ENCODE measurements at regions not wholly inside any gene's neighbourhood (a gene's known extent, or its start where the extent isn't known, plus 50 kb on each side); places are given as distances from the start of the nearest gene placed in this dataset.

DNA sequence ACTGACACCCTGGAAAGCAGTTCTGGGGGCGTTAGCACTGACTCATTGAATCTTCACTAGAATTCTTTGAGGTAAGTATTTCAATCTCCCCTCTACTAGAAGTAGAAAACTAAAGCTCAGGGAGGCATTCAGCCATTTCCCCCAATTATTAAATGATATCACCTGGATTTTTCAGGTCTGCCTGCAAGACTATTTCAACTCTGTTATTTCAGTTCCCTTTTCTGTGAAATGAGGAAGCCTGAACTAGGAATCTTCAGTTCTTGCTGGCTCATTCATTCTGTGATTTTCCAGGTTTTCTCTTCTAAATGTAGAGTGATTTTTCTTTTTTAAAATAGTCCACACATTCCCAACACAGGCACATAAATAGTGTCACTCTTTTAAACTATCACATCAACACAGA is 337.0 kb upstream of the NR5A2 start:
- no peaks in the 10 kb centered on the region for H3K27me3 ChIP-seq (ENCODE audit: insufficient read depth, poor library complexity, severe bottlenecking)
- H3K4me3 ChIP-seq (replicated peaks; ENCODE audit: insufficient read depth, low read length) = no peak overlapping the region
- H3K27ac ChIP-seq (replicated peaks) = no peak overlapping the region
- peak; percentile 96 for TF ChIP-seq SPI1 (IDR thresholded peaks at IDR 0.05; ENCODE audit: borderline replicate concordance, low read depth)
- TF ChIP-seq POLR2AphosphoS5 (IDR thresholded peaks at IDR 0.05; ENCODE audit: low read depth) = no peak
- DNase-seq (ENCODE audit: low read depth in 1 of 2, low spot score in 1 of 2) = no peak

DNA sequence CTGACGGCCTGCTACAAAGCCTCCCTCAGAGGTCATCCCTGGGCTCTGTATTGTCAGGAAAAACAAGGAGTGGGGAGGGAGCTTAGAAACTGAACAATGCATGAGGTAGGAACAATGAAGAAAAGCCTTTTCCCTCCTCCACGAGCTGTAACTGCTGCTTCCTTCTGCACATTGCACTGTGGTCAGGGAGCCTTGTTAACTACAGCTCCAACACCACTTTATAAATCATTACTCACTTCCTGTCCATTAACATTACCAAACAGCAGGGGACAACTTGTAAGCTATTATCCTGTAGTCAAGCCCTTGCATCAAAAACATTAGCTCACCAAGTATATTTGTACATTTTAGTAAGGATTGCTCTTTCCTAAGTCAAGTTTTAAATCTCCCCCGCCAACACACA is 336.0 kb upstream of the NR5A2 start:
- Histone ChIP-seq H3K4me3 (replicated peaks; ENCODE audit: insufficient read depth, low read length) (no peak overlapping the region), H3K27ac (replicated peaks) (no peak overlapping the region), H3K27me3 (ENCODE audit: insufficient read depth, poor library complexity, severe bottlenecking) (no peaks in the 10 kb centered on the region)
- DNase-seq (ENCODE audit: low read depth in 1 of 2, low spot score in 1 of 2) = peak; percentile 5 to 8
- TF ChIP-seq, protein P1, sequence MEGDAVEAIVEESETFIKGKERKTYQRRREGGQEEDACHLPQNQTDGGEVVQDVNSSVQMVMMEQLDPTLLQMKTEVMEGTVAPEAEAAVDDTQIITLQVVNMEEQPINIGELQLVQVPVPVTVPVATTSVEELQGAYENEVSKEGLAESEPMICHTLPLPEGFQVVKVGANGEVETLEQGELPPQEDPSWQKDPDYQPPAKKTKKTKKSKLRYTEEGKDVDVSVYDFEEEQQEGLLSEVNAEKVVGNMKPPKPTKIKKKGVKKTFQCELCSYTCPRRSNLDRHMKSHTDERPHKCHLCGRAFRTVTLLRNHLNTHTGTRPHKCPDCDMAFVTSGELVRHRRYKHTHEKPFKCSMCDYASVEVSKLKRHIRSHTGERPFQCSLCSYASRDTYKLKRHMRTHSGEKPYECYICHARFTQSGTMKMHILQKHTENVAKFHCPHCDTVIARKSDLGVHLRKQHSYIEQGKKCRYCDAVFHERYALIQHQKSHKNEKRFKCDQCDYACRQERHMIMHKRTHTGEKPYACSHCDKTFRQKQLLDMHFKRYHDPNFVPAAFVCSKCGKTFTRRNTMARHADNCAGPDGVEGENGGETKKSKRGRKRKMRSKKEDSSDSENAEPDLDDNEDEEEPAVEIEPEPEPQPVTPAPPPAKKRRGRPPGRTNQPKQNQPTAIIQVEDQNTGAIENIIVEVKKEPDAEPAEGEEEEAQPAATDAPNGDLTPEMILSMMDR (IDR thresholded peaks at IDR 0.05; ENCODE audit: insufficient read depth, low read length) = no peak
- no peak for TF ChIP-seq POLR2AphosphoS5 (IDR thresholded peaks at IDR 0.05; ENCODE audit: low read depth)
- no peak for TF ChIP-seq SPI1 (IDR thresholded peaks at IDR 0.05; ENCODE audit: borderline replicate concordance, low read depth)
- no peak for TF ChIP-seq GABPA (IDR thresholded peaks at IDR 0.05; ENCODE audit: low read depth)
- TF ChIP-seq, protein P2, sequence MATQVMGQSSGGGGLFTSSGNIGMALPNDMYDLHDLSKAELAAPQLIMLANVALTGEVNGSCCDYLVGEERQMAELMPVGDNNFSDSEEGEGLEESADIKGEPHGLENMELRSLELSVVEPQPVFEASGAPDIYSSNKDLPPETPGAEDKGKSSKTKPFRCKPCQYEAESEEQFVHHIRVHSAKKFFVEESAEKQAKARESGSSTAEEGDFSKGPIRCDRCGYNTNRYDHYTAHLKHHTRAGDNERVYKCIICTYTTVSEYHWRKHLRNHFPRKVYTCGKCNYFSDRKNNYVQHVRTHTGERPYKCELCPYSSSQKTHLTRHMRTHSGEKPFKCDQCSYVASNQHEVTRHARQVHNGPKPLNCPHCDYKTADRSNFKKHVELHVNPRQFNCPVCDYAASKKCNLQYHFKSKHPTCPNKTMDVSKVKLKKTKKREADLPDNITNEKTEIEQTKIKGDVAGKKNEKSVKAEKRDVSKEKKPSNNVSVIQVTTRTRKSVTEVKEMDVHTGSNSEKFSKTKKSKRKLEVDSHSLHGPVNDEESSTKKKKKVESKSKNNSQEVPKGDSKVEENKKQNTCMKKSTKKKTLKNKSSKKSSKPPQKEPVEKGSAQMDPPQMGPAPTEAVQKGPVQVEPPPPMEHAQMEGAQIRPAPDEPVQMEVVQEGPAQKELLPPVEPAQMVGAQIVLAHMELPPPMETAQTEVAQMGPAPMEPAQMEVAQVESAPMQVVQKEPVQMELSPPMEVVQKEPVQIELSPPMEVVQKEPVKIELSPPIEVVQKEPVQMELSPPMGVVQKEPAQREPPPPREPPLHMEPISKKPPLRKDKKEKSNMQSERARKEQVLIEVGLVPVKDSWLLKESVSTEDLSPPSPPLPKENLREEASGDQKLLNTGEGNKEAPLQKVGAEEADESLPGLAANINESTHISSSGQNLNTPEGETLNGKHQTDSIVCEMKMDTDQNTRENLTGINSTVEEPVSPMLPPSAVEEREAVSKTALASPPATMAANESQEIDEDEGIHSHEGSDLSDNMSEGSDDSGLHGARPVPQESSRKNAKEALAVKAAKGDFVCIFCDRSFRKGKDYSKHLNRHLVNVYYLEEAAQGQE (IDR thresholded peaks at IDR 0.05; ENCODE audit: insufficient replicate concordance, low read depth) = no peak

DNA sequence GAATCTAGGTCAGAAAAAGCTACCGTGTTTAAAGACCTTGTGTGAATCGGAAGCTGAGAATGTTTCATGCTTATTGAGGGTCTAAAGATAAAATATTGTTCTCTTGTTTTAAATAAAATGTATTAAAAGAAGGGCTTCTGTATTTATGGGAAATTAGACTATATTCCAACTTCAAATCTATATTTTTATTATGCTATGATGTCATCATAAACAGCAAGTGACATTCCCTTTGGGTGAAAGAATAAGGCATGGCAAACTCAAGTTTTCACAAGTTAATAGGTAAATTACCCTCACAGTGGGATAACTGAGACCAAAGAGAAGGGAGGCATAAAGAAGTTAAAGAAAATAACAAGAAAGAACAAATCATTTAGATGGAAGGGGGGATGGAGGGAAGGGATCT is 333.8 kb upstream of the NR5A2 start:
- Histone ChIP-seq H3K4me3 (replicated peaks; ENCODE audit: insufficient read depth, low read length) (no peak overlapping the region), H3K27ac (replicated peaks) (no peak overlapping the region), H3K27me3 (ENCODE audit: insufficient read depth, poor library complexity, severe bottlenecking) (no peaks in the 10 kb centered on the region)
- TF ChIP-seq POLR2AphosphoS5 (IDR thresholded peaks at IDR 0.05; ENCODE audit: low read depth) (no peak), GABPA (IDR thresholded peaks at IDR 0.05; ENCODE audit: low read depth) (no peak), SPI1 (IDR thresholded peaks at IDR 0.05; ENCODE audit: borderline replicate concordance, low read depth) (no peak)
- TF ChIP-seq, protein P1 (IDR thresholded peaks at IDR 0.05; ENCODE audit: insufficient read depth, low read length) = no peak
- TF ChIP-seq, protein P2 (IDR thresholded peaks at IDR 0.05; ENCODE audit: insufficient replicate concordance, low read depth) = no peak
- no peak for DNase-seq (ENCODE audit: low read depth in 1 of 2, low spot score in 1 of 2)

DNA sequence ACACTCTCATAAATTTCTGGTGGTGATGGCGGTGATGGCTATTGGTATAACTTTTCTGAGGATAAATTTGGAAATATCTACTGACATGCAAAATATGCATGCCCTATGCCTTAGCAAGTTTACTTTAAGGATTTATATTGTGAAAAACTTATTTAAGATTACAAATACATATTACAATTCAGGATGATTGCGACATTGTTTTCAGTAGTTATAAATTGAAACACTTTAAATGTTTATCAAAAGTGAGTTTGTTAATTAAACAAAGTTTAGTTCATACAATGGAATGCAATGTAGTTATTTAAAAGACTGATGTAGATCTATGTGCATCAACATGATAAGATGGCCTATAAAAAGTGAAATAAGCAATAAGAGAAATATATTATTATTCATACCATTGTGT is 331.3 kb upstream of the NR5A2 start:
- H3K4me3 ChIP-seq (replicated peaks; ENCODE audit: insufficient read depth, low read length) = no peak overlapping the region
- no peaks in the 10 kb centered on the region for H3K27me3 ChIP-seq (ENCODE audit: insufficient read depth, poor library complexity, severe bottlenecking)
- DNase-seq (ENCODE audit: low read depth in 1 of 2, low spot score in 1 of 2) = no peak
- TF ChIP-seq, protein P1 (IDR thresholded peaks at IDR 0.05; ENCODE audit: insufficient read depth, low read length) = no peak
- TF ChIP-seq SPI1 (IDR thresholded peaks at IDR 0.05; ENCODE audit: borderline replicate concordance, low read depth) = no peak
- no peak for TF ChIP-seq POLR2AphosphoS5 (IDR thresholded peaks at IDR 0.05; ENCODE audit: low read depth)
- no peak overlapping the region for H3K27ac ChIP-seq (replicated peaks)

Measured in HL-60 (cell line).